Activated naive CD4-positive, alpha-beta T cell (primary cell): ENCODE measurements at regions not wholly inside any gene's neighbourhood (a gene's known extent, or its start where the extent isn't known, plus 50 kb on each side); places are given as distances from the start of the nearest gene placed in this dataset.
"Not testable (repeated sequence)": the region's sequence is repeated elsewhere in the genome, so short reads cannot be mapped to it uniquely, and the experiment has no call there.

ENCODE experiments used
- DNase-seq, 4 experiments: peaks; one replicate each; lab custom pipeline; 2025; lab: John Stamatoyannopoulos, UW

DNA sequence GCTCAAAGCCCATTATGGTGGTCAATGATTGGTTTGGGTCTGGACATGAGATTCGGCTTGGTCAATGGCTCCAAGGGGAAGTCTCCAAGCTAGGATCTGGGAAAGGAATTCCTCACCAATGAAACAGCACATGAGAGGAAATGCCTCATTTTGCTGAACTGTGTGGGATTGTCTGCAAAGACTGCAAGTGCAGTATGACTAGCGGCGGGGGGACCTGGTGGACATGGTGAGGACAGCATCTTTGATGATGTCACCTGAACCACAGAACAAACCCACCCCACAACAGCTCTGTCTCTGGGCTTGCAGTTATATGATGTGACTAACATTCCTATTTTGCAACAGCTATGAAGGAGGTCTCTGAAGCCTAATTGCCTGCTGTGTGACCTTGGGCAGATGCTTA, 50.6 kb upstream of the NKD1 start:
- DNase-seq: no peak

DNA sequence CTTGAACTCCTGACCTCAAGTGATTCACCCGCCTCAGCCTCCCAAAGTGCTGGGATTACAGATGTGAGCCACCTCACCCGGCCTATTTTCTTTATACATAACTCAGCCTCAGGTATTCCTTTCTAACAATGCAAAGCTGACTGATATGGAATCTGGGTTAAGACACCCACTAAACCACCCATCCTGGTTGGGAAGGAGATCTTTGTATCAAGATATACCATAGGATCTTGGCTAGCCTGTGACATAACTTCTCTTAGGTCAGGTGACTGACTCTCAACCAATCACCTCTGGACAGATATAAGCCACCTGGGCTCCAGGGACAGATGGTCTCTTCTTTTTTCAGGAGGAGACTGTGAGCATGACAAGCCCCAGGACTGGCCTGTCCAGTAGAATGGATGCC, 51.2 kb upstream of the NKD1 start:
- DNase-seq: no peak

DNA sequence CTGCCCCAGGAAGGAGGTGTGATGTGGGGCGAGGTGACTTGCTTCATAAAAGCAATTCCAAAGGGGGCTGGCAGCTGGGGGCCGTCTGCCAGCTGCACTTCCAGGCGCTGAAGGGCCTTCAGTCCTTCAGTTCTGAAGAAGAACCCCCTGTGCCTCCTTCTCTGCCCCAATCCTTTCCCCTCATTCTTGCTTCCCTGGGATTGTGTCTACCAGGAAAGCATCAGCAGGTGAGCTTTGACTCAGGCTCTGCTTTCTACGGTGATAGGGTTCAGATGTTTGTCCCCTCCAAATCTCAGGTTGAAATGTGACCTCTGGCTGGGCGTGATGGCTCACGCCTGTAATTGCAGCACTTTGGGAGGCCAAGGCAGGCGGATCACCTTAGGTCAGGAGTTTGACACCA, 52.5 kb upstream of the NKD1 start:
- no peak for DNase-seq

DNA sequence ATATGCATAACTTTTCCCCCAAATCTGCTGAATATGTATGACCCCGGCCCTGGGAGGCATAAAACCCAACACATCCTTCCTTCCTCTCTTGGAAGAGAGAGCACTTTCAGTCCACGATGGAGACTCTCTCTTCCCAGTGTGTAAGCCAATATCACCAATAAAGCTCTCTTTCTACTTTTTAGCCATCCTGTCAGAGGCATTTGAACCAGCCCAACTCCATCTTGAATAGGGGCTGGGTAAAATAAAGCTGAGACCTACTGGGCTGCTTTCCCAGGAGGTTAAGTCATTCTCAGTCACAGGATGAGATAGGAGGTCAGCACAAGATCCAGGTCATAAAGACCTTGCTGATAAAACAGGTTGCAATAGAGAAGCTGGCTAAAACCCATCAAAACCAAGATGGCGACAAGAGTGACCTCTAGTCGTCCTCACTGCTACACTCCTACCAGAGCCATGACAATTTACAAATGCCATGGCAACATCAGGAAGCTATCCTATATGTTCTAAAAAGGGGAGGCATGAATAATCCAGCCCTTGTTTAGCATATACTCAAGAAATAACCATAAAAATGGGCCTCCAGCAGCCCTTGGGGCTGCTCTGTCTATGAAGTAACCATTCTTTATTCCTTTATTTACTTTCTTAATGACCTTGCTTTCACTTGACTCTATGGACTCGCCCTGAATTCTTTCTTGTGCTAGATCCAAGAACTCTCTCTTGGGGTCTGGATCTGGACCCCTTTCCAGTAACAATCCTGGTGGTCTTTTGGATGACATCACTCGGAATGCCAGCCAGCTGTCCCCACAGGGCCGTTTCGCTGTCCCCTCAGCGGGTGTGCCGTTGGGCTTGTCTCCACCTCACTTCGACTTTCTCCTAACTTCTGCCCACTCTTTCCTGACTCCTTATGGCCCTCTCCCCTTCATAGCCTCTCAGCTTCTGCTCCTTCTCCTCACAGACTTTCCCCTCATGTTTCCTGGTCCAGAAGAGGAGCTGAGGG, 53.4 kb upstream of the NKD1 start:
- DNase-seq: no peak

DNA sequence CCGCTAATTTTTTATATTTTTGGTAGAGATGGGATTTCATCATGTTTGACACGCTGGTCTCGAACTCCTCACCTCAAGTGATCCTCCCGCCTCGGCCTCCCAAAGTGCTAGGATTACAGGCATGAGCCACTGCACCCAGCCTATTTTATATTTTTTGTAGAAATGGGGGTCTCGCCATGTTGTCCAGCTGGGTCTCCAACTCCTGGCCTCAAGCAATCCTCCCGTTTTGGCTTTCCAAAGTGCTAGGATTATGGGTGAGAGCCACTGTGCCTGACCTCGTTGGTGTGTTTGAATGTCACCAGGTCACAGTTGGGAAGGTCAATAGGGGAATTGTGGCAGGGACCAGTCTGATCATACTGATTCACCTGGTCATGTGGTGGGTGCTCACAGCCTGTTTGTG, 56.7 kb upstream of the NKD1 start:
- no peak for DNase-seq

DNA sequence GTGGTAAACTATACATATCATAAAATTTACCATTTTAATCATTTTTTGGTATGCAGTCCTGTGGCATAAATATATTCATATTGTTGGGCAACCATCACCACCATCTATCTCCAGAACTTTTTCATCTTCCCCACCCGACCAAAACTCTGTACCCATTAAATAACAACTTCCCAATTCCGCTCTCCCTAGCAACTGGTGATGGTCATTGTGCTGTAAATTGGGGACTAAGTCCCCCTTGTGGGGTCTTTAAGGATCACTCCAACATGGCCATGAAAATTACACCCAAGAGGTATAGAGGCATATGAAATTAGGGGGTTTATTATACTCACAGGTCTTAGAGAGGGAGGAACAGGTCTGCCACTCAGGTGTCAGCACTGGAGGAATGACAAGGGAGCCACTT, 57.4 kb upstream of the NKD1 start:
- no peak for DNase-seq

DNA sequence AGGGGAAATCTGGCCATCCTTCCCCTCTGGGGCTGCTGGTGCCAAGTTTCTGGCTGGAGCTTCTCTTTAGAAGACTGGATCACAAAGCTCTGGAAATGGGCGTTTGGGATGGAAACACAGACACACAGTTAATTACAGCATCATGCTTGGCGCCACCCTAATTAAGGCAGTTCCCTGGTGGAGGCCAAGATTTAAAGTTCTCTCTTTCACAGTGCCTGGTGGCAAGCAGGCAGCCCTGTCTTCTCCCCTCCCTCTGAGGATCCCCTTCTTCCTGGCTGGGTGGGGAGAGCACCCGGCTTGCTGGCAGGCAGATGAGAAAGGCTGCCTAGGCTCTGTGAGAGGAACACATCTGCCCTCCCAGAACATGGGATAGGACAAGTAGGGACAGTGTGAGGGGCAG, 59.0 kb upstream of the NKD1 start:
- DNase-seq: no peak

DNA sequence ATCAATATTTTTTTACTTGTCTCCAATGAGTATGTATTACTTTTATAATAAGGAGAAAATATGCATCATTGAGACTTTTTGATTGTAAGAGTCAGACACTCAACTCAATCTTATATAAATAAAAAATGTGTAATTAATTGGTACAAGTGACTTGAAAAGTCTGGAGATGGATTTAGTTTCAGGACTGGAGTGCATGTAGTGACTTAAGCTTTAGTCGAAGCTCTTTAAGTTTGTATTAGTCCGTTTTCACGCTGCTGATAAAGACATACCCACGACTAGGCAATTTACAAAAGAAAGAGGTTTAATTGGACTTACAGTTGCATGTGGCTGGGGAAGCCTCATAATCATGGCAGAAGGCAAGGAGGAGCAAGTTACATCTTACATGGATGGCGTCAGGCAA, 60.7 kb upstream of the NKD1 start:
- DNase-seq: no peak

DNA sequence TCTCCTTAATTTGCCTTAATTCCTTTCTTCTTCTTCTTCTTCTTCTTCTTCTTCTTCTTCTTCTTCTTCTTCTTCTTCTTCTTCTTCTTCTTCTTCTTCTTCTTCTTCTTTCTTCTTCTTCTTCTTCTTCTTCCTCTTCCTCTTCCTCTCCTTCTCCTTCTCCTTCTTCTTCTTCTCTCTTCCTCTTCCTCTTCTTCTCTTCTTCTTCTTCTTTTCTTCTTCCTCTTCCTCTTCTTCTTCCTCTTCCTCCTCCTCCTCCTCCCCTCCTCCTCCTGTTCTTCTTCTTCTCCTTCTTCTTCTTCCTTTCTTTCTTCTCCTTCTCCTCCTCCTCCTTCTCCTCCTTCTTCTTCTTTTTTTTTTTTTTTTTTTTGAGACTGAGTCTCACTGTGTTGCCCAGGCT, 62.0 kb upstream of the NKD1 start:
- DNase-seq: not testable (repeated sequence)

DNA sequence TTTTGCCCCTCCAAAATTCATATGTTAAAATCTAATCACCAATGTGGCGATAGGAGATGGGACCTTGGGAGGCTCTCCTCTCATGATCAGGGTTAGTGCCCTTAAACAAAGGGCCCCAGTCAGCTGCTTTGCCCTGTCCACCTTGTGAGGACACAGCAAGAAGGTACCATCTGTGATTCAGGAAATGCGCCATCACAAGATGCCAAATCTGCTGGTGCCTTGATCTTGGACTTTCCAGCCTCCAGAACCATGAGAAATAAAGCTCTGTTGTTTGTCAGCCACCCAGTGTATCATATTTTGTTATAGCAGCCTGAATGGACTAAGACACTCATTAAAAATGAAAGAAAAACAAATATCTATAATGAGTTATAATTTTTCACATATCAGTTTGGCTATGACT, 63.0 kb upstream of the NKD1 start:
- DNase-seq: no peak

DNA sequence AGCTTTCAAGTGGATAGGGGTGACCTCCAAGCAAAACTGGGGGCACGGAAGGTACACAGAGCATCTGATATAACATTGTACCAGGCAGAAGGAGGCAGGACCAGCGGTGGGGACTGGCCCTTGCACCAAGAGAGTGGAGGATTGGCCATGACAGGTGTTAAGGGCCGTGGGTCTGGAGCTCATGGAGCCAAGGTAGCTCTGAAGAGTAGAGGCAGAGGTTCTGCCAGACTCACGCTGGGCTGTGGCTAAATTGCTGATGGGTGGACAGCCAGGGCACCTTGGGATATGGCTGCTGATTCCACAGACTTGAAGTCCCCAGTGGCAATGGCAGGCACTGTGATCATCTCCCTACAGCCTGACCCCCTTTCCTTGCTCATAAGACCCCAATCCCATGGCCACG, 65.9 kb upstream of the NKD1 start:
- no peak for DNase-seq

DNA sequence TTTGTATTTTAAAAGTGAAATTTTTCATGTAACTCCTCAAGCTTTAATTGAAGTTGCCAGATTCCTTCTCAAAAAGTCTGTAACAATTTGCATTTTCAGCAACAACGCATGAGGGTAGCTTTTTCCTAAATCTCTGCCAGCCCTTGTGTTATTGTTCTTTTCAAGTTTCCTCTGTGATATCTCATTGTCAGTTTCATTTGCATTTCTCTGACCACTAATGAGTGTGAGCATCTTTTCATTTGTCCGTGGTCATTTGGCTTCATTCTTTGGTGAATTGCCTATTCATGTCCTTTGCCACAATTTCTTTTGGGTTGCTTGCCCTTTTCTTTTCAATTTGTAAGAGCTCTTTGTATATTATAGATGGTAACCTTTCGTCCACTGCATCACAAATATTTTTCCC, 68.0 kb upstream of the NKD1 start:
- DNase-seq: no peak

DNA sequence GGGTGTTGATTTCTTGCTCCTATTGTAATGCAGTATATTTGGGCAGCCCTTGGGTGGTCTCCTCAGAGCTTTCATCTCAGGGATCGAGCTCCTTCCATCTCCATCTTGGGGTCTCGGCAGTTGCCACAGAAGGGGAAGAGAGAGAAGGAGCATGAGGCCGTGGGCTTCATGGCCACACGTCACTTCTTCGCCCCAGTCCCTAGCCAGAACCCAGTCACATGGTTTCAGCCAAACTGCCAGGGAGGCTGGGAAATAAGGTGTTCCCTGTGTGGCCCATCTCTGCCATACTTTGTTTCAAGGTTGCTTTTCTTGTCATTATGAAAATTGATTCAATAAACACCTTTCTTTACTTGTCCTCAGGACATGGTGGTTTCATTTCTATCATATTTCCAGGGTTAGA, 68.4 kb upstream of the NKD1 start:
- no peak for DNase-seq

DNA sequence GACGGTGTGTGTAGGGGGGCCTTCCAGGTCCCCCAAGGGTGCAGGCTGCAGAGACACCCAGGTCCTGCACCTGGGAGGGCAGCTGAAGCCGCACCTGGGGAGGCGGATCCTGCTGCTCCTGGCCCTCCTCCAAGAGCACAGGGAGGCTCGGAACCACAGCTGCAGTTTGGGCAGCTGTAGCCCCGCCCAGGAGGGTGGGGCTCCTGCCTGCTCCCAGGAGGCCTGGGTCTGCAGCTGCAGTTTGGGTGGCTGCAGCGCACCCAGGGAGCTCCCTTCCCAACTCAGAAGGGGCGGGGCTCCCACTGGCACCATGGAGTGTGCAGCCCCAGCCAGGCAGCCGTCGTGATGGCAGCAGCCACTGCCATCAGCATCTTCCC, 69.4 kb upstream of the NKD1 start:
- no peak for DNase-seq

DNA sequence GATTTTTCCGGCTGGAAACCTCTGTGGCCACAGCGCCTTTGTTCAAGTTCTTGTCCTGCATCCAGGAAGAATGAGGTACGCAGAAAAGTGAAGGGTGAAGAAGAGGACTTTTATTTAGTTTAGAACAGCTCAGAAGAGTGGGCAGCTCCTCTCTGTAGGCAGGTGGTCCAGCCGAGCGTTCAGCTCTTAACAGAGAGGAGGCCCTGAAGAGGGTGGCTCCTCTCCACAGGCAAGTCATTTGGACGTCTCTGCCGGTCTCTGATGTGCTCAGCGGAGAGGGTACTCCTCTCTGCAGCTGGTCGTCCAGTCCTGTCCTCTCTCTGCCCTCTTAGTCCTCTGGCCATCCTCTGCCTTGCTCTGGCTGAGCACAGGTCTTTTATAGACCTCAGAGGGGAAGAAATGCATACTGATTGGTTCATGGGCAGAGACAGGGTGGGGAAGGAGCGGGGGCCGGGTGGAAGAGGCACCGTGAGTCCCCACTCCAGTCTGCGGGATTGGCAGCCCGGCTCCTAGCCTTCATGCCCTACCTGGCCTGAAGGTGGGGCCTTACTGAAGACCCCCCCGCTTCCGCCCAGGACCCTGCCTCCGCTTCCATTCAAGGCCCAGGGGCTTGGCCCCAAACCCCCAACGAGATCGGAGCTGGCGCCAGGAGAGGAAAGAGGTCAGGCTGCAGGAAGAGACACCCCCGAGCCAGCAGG, 70.0 kb upstream of the NKD1 start:
- DNase-seq: no peak

DNA sequence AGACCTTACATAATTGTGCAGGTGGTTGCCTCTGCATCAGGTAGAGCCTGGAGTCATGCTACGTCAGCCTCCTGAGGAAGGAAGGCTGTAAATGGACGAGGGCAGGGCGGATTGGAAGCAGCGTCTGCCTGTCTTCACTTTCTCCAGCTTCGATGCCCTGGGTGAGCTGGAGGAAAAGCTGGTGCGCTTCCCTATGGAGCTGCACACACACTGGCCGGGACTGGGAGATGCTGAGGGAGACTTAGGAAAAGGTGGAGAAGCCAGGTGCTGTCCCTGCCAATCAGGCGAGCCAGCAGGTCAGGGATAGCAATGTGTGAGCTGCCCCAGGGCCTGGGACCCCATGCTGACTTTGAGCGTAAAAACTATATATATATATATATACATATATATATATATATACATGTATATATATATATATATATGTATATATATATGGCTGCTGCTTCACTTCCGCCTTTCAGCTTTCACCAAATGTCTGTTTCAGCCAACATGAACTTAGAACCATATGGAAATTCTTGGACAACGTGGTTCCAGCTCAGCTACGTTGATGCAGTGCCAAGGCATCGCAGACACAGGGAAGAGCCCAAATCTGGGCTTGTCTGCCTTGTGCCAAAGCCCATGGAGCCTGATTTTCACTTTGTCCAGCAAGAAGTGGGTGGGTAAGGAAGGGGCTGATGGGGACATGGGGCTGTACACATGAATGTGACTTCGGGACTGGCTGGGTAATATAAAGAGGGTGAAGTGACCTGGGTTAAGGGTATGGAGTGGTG, 71.5 kb upstream of the NKD1 start:
- DNase-seq: no peak

DNA sequence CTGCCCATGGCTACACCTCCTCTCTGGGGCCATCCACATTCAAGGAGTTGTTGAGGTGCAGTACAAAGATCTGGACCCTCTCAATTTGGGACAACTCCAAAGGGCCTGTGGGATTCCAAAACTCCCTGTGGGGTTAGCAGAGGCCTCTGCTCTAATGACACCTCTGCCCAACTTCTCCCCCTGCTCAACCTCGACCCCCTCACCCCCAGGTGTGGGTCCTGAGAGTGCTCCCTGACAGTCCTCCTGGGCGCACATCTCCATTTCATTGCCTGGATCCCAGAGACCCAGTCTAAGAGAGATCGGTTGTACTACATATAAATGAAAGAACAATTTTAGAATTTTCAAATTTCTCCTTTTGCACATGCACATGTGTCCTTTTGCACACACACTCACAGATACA, 73.0 kb upstream of the NKD1 start:
- DNase-seq: no peak

DNA sequence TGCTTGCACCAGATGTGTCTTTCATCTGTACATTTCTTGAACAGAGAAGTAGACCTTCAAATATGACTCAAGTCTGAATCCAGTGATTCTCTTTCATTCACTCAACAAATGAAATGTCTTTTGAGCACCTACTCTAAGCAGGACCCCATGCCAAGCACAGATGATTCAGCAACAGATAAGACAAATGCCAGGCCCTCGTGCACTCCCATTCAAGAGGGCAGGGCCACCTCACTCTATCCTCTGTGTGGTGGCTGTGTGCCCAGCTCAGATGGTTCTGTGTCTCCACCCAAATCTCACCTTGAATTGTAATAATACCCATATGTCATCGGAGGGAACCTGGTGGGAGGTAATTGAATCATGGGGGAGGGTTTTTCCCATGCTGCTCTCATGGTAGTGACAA, 74.1 kb upstream of the NKD1 start:
- DNase-seq: no peak

DNA sequence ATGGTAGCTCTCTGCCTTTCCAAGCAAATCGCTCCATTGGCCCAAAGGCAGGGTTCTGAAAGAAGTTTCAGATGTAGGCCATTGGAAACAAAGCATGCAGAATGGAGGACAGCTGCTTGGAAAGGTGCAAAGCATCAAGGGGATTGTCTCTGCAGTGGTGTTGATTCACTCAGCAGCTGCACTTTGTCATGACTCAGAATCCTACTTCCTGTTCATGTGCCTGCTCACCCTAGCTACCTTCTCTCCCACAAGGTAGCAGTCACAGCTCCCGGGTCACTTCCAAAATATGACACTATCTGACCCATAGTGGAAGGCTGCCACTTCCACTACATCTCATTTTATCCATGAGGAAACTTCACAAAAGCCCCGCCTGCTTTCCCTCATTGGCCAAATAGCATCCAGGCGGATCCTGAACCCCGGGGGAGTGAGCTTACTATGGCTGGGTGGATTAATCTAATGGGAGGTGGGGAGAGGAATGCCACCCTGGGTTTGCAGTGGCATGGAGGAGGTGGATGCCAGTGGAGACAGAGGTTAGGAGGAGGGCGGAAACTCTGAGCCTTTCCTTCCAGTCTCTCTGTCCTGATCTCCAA, 74.7 kb upstream of the NKD1 start:
- DNase-seq: no peak

DNA sequence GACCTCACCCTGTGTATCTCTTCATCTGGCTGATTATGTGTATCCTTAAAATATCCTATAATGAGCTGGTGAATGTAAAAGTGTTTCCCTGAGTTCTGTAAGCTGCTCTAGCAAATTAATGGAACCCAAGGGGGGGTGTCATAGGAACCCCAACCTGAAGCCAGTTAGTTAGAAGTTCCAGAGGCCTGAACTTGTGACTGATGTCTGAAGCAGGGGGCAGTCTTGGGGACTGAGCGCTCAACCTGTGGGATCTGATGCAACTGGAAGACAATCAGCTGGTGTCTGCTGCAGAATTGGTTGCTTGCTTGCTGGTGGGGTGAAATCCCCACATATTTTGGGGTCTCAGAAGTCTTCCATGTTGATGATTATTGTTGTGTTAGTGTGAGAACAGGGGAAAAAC, 75.7 kb upstream of the NKD1 start:
- DNase-seq: no peak

DNA sequence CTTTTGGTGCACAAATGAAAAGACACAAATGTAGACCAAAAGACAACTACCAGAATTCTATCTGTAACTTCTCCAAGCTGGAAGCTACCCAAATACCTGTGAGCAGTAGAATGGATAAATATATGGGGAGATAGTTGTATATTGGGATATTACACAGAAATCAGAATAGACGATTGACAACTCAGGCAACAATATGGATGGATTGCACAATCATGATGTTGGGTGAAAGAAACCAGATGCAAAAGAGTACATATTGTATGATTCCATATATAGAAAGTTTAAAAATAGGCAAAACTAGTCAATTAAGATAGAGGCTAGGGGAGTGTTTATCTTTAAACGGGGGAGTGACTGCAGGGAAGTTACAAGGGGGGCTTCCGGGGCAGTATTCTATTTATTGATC, 77.5 kb upstream of the NKD1 start:
- no peak for DNase-seq

DNA sequence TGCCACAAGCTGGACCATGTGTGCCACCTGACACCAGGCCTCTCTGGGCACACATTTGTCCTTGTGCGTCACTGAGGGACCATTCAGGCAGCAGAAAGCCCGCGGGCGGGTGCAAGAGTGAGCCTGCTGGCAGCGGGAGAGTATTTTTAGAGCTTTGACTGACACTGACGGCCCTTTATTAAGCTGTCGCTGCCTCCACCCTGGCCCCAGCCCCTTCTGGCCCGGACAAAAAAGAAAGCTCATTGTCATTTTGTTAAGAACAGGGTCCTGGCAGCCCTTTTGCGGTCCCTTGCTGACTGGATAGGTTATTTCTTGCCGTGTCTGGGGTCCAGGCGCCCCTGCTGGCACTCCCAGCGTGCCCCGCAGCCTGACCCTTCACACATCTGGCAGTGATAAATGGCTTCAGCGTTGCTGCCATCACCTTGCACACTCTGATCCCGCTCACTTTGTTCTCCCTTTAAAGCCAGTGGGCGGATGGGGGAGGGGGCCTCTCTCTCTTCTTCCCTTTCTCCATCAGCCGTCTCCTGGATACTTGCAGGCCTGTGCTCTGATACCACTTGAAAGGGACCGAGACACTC, 78.4 kb upstream of the NKD1 start:
- no peak for DNase-seq
